ENCODE measurements at regions not wholly inside any gene's neighbourhood (a gene's known extent, or its start where the extent isn't known, plus 50 kb on each side); places are given as distances from the start of the nearest gene placed in this dataset.
"Not testable (repeated sequence)": the region's sequence is repeated elsewhere in the genome, so short reads cannot be mapped to it uniquely, and the experiment has no call there.

- no peak overlapping the region for H3K4me3 Mint-ChIP-seq
- H3K4me1 Mint-ChIP-seq: no peaks in the 10 kb centered on the region
- peaks cover 20% of the 10 kb centered on the region for H3K27me3 Mint-ChIP-seq
- no peak overlapping the region for H3K27ac Mint-ChIP-seq
- ATAC-seq (ENCODE audit: low read depth): no peak
- POLR2A ChIA-PET: no interaction called here
- no peak for DNase-seq
- H3K36me3 Mint-ChIP-seq: no peaks in the 10 kb centered on the region
- H3K9me3 Mint-ChIP-seq: peaks cover 13% of the 10 kb centered on the region
Observed at GRCh38 chr2:89767572-89768435, 1076.3 kb downstream of the RPIA start.

GRCh38 chr2:89775885-89776284 lies 1084.4 kb downstream of the RPIA start:
- H3K36me3 Mint-ChIP-seq: peaks cover 10% of the 10 kb centered on the region
- no peak overlapping the region for H3K4me3 Mint-ChIP-seq
- peaks cover 76% of the 10 kb centered on the region for H3K9me3 Mint-ChIP-seq

GRCh38 chr2:89780318-89780717 lies 1088.8 kb downstream of the RPIA start:
- DNase-seq (no peak), ATAC-seq (ENCODE audit: low read depth) (no peak)
- Mint-ChIP-seq H3K36me3 (peaks cover 19% of the 10 kb centered on the region), H3K4me1 (no peaks in the 10 kb centered on the region), H3K9me3 (peaks cover 90% of the 10 kb centered on the region), H3K27me3 (no peaks in the 10 kb centered on the region), H3K4me3 (no peak overlapping the region), H3K27ac (no peak overlapping the region)
- POLR2A ChIA-PET: no interaction called here

More at GRCh38 chr2:89775885-89776284, 1084.4 kb downstream of the RPIA start:
- no peaks in the 10 kb centered on the region for H3K4me1 Mint-ChIP-seq
- H3K27ac Mint-ChIP-seq: no peak overlapping the region
- H3K27me3 Mint-ChIP-seq: no peaks in the 10 kb centered on the region
- no peak for ATAC-seq (ENCODE audit: low read depth)
- no peak for DNase-seq
- POLR2A ChIA-PET: no interaction called here

- Mint-ChIP-seq H3K4me1 (no peaks in the 10 kb centered on the region), H3K9me3 (peaks cover 85% of the 10 kb centered on the region), H3K4me3 (no peak overlapping the region), H3K27ac (no peak overlapping the region), H3K27me3 (no peaks in the 10 kb centered on the region), H3K36me3 (peaks cover 16% of the 10 kb centered on the region)
- no peak for ATAC-seq (ENCODE audit: low read depth)
- POLR2A ChIA-PET: no interaction called here
- DNase-seq: no peak
Observed at GRCh38 chr2:89781962-89782361, 1090.5 kb downstream of the RPIA start.

GRCh38 chr2:89784960-89785359 lies 1093.5 kb downstream of the RPIA start:
- H3K36me3 Mint-ChIP-seq: peaks cover 24% of the 10 kb centered on the region
- no peaks in the 10 kb centered on the region for H3K4me1 Mint-ChIP-seq
- H3K27ac Mint-ChIP-seq: no peak overlapping the region
- H3K4me3 Mint-ChIP-seq: no peak overlapping the region
- POLR2A ChIA-PET: no interaction called here
- H3K9me3 Mint-ChIP-seq: peaks cover 88% of the 10 kb centered on the region
- H3K27me3 Mint-ChIP-seq: no peaks in the 10 kb centered on the region
- DNase-seq (no peak), ATAC-seq (ENCODE audit: low read depth) (no peak)

- H3K4me3 Mint-ChIP-seq; DNase-seq; POLR2A ChIA-PET; H3K27me3 Mint-ChIP-seq; ATAC-seq (ENCODE audit: low read depth); H3K4me1 Mint-ChIP-seq; H3K27ac Mint-ChIP-seq: not testable (repeated sequence)
- Mint-ChIP-seq H3K9me3 (peaks cover 88% of the 10 kb centered on the region), H3K36me3 (peaks cover 18% of the 10 kb centered on the region)
Observed at GRCh38 chr2:89785528-89785927, 1094.1 kb downstream of the RPIA start.

- Mint-ChIP-seq H3K36me3 (peaks cover 17% of the 10 kb centered on the region), H3K9me3 (peaks cover 86% of the 10 kb centered on the region)
- not testable (repeated sequence) for DNase-seq
Observed at GRCh38 chr2:89786642-89787041, 1095.2 kb downstream of the RPIA start.

GRCh38 chr2:89795530-89795929 lies 1104.1 kb downstream of the RPIA start:
- H3K4me3 Mint-ChIP-seq; H3K27ac Mint-ChIP-seq; POLR2A ChIA-PET; H3K4me1 Mint-ChIP-seq; H3K27me3 Mint-ChIP-seq; H3K36me3 Mint-ChIP-seq; ATAC-seq (ENCODE audit: low read depth); DNase-seq: not testable (repeated sequence)
- H3K9me3 Mint-ChIP-seq: peaks cover 86% of the 10 kb centered on the region

More at GRCh38 chr2:89786642-89787041, 1095.2 kb downstream of the RPIA start:
- POLR2A ChIA-PET; ATAC-seq (ENCODE audit: low read depth); H3K27ac Mint-ChIP-seq; H3K27me3 Mint-ChIP-seq; H3K4me1 Mint-ChIP-seq; H3K4me3 Mint-ChIP-seq: not testable (repeated sequence)

- POLR2A ChIA-PET: no interaction called here
- no peak overlapping the region for H3K27ac Mint-ChIP-seq
- DNase-seq: no peak
- no peak for ATAC-seq (ENCODE audit: low read depth)
- H3K4me1 Mint-ChIP-seq: no peaks in the 10 kb centered on the region
- no peaks in the 10 kb centered on the region for H3K27me3 Mint-ChIP-seq
- H3K36me3 Mint-ChIP-seq: peaks cover 6% of the 10 kb centered on the region
- no peak overlapping the region for H3K4me3 Mint-ChIP-seq
- H3K9me3 Mint-ChIP-seq: peaks cover 81% of the 10 kb centered on the region
Observed at GRCh38 chr2:89797320-89798038, 1106.0 kb downstream of the RPIA start.

- ATAC-seq (ENCODE audit: low read depth); H3K4me1 Mint-ChIP-seq; H3K4me3 Mint-ChIP-seq; POLR2A ChIA-PET; H3K27me3 Mint-ChIP-seq; H3K36me3 Mint-ChIP-seq; DNase-seq; H3K27ac Mint-ChIP-seq: not testable (repeated sequence)
- H3K9me3 Mint-ChIP-seq: peaks cover 87% of the 10 kb centered on the region
Observed at GRCh38 chr2:89801207-89801606, 1109.7 kb downstream of the RPIA start.

- ATAC-seq (ENCODE audit: low read depth); H3K27ac Mint-ChIP-seq; H3K36me3 Mint-ChIP-seq; DNase-seq; H3K4me1 Mint-ChIP-seq; POLR2A ChIA-PET; H3K27me3 Mint-ChIP-seq; H3K4me3 Mint-ChIP-seq: not testable (repeated sequence)
- H3K9me3 Mint-ChIP-seq: peaks cover 77% of the 10 kb centered on the region
Observed at GRCh38 chr2:89806363-89806762, 1114.9 kb downstream of the RPIA start.

- H3K36me3 Mint-ChIP-seq: peaks cover 12% of the 10 kb centered on the region
- no peaks in the 10 kb centered on the region for H3K4me1 Mint-ChIP-seq
Observed at GRCh38 chr2:89811295-89811694, 1119.8 kb downstream of the RPIA start.

GRCh38 chr2:89811910-89812309 lies 1120.4 kb downstream of the RPIA start:
- H3K4me3 Mint-ChIP-seq; ATAC-seq (ENCODE audit: low read depth); POLR2A ChIA-PET; H3K27me3 Mint-ChIP-seq; DNase-seq; H3K4me1 Mint-ChIP-seq; H3K27ac Mint-ChIP-seq: not testable (repeated sequence)
- Mint-ChIP-seq H3K36me3 (peaks cover 12% of the 10 kb centered on the region), H3K9me3 (peaks cover 84% of the 10 kb centered on the region)

More at GRCh38 chr2:89811295-89811694, 1119.8 kb downstream of the RPIA start:
- no peak for ATAC-seq (ENCODE audit: low read depth)
- DNase-seq: no peak
- no peaks in the 10 kb centered on the region for H3K27me3 Mint-ChIP-seq
- POLR2A ChIA-PET: no interaction called here
- H3K27ac Mint-ChIP-seq: no peak overlapping the region
- peaks cover 82% of the 10 kb centered on the region for H3K9me3 Mint-ChIP-seq
- no peak overlapping the region for H3K4me3 Mint-ChIP-seq

GRCh38 chr2:89814359-89814758 lies 1122.9 kb downstream of the RPIA start:
- H3K4me1 Mint-ChIP-seq; H3K27ac Mint-ChIP-seq; ATAC-seq (ENCODE audit: low read depth); POLR2A ChIA-PET; H3K4me3 Mint-ChIP-seq; DNase-seq; H3K27me3 Mint-ChIP-seq: not testable (repeated sequence)
- Mint-ChIP-seq H3K9me3 (peaks cover 94% of the 10 kb centered on the region), H3K36me3 (peaks cover 25% of the 10 kb centered on the region)
